GM12878 (cell line): ENCODE measurements at regions not wholly inside any gene's neighbourhood (a gene's known extent, or its start where the extent isn't known, plus 50 kb on each side); places are given as distances from the start of the nearest gene placed in this dataset.
"Not testable (repeated sequence)": the region's sequence is repeated elsewhere in the genome, so short reads cannot be mapped to it uniquely, and the experiment has no call there.

Experiments used
- ATF3 ChIP-seq: IDR thresholded peaks from 2 replicates; pipeline ENCODE4 v1.6.1; 2011; ENCODE audit warnings: low read depth, mild to moderate bottlenecking, low read length, moderate library complexity, borderline replicate concordance; ENCODE audit errors: extremely low read depth
- CTCF ChIP-seq, 3 experiments: IDR thresholded peaks in 2 of 3; conservative IDR thresholded peaks in 1 of 3; 2 replicates each; pipeline ENCODE4 v1.5.1; 2011; ENCODE audit warnings: low read depth in 3 of 3, low read length in 3 of 3, mild to moderate bottlenecking in 3 of 3, control low read depth in 2 of 3, moderate library complexity in 2 of 3, inconsistent platforms in 1 of 3, mixed read lengths in 1 of 3; ENCODE audit not compliant: control insufficient read depth in 2 of 3, insufficient read depth in 1 of 3; ENCODE audit errors: extremely low read depth in 1 of 3
- ESRRA ChIP-seq: IDR thresholded peaks from 2 replicates; pipeline ENCODE4 v1.6.1; 2012; ENCODE audit warnings: mild to moderate bottlenecking, low read length, improper control_type of control experiment
- SMC3 ChIP-seq: IDR thresholded peaks from 2 replicates; pipeline ENCODE4 v1.6.1; 2011; ENCODE audit warnings: low read length, improper control_type of control experiment, borderline replicate concordance

- TF ChIP-seq ESRRA; SMC3; CTCF (IDR thresholded peaks at IDR 0.05 in 2 of 3, conservative IDR thresholded peaks at IDR 0.05 in 1 of 3; ENCODE audit: control insufficient read depth in 2 of 3, extremely low read depth in 1 of 3, insufficient read depth in 1 of 3, low read depth in 3 of 3, low read length in 3 of 3); ATF3: not testable (repeated sequence)
These were observed 1329.7 kb downstream of the BRD1 start for GRCh38 chr22:48497743-48498520.
